Liver (tissue), 3 donors: ENCODE measurements at regions not wholly inside any gene's neighbourhood (a gene's known extent, or its start where the extent isn't known, plus 50 kb on each side); places are given as distances from the start of the nearest gene placed in this dataset.

ENCODE experiments used
- ATF3 ChIP-seq: IDR thresholded peaks from 2 replicates; pipeline ENCODE4 v1.6.1; 2016; ENCODE audit warnings: antibody characterized with exemption
- CTCF ChIP-seq: fragments of 150-350 bp; IDR thresholded peaks from 2 replicates; pipeline ENCODE4 v1.5.1; 2017; ENCODE audit warnings: improper control_type of control experiment, low read depth, low read length; ENCODE audit not compliant: missing input control
- FOXA1 ChIP-seq: IDR thresholded peaks from 2 replicates; pipeline ENCODE4 v1.6.1; 2016; ENCODE audit warnings: antibody characterized with exemption
- GABPA ChIP-seq, 2 donors: IDR thresholded peaks in 1 of 2; conservative IDR thresholded peaks in 1 of 2; 2 replicates each; pipeline ENCODE4 v1.6.1; 2016; ENCODE audit warnings: antibody characterized with exemption in 2 of 2, mild to moderate bottlenecking in 1 of 2, moderate library complexity in 1 of 2
- REST ChIP-seq: IDR thresholded peaks from 2 replicates; pipeline ENCODE4 v1.6.1; 2016; ENCODE audit warnings: antibody characterized with exemption, mild to moderate bottlenecking
- SP1 ChIP-seq: IDR thresholded peaks from 2 replicates; pipeline ENCODE4 v1.6.1; 2018; ENCODE audit warnings: antibody characterized with exemption, mild to moderate bottlenecking
- YY1 ChIP-seq: IDR thresholded peaks from 2 replicates; pipeline ENCODE4 v1.6.1; 2016; ENCODE audit warnings: antibody characterized with exemption, mild to moderate bottlenecking
- ZBTB33 ChIP-seq: IDR thresholded peaks from 2 replicates; pipeline ENCODE4 v1.6.1; 2016; ENCODE audit warnings: antibody characterized with exemption
- donor health status: healthy.
- donor health status: healthy.

- TF ChIP-seq CTCF (no peak), ZBTB33 (no peak), SP1 (peak; percentile 46), REST (no peak), GABPA (IDR thresholded peaks at IDR 0.05 in 1 of 2, conservative IDR thresholded peaks at IDR 0.05 in 1 of 2) (no peak), YY1 (peak; percentile 30), FOXA1 (no peak), ATF3 (peak; percentile 99)
Observed at GRCh38 chr2:15730545-15731212, 139.0 kb downstream of the DDX1 start.
